Heart left ventricle (tissue), 13 donors: ENCODE measurements at regions not wholly inside any gene's neighbourhood (a gene's known extent, or its start where the extent isn't known, plus 50 kb on each side); places are given as distances from the start of the nearest gene placed in this dataset.
"Not testable (repeated sequence)": the region's sequence is repeated elsewhere in the genome, so short reads cannot be mapped to it uniquely, and the experiment has no call there.

Experiments used
- POLR2A ChIP-seq, 2 donors: fragments of 450-650 bp; IDR thresholded peaks; one replicate each; pipeline ENCODE4 v1.6.1; 2017; ENCODE audit warnings: antibody characterized with exemption in 2 of 2, mild to moderate bottlenecking in 2 of 2, moderate library complexity in 2 of 2
- TF ChIP-seq, protein P1 (sequence below), 12 donors: fragments of 200-600 bp; sonication (generic) in 4 of 12; IDR thresholded peaks; one replicate each; pipeline versions ENCODE4 v1.5.0 to v1.8.0; 2018 to 2022; ENCODE audit warnings: antibody characterized with exemption in 12 of 12, mild to moderate bottlenecking in 5 of 12
- donor health status: ischemic (EF 13 %, LVEDD 7.1; RV severe dilation, severe dysfunction).
- donor health status: DM: no; HTN: yes; CAD: no.
- donor health status: DM: no; HTN: no; CAD: no.
- donor health status: ischemic (EF 25% LVEDD 6.9; RV normal size, moderate dysfunction).
- donor health status: ischemic (EF 25% LVEDD 5.7; RV mildly dilated, moderate dysfunction).
- donor health status: ischemic (EF 35%, LVEDD 5.7; RV mildly dilated, moderate dysfunction).
- donor health status: nonischemic (EF 11% LVEDD 7.7; RV severe dilation, severe dysfunction).
- donor health status: DM: yes; HTN: yes; CAD: no.
- donor health status: PGD.
- donor health status: ischemic (EF 29% LVEDD 5.4; RV normal size, mild dysfunction).
- donor health status: nonischemic (EF 23%, LVEDD 6.1; RV moderate dilation, normal function).

DNA sequence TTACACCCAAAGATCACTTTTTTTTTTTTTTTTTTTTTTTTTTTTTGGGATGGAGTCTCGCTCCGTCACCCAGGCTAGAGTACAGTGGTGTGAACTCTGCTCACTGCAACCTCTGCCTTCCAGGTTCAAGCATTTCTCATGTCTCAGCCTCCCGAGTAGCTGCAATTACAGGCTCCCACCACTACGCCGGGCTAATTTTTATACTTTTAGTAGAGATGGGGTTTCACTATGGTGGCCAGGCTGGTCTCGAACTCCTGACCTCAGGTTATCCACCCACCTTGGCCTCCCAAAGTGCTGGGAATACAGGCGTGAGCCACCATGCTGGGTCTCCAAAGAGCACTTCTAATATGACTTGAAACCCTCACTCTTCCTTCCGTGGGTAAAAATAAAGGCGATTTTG, 152.2 kb upstream of the SPACA7 start:
- TF ChIP-seq, protein P1, sequence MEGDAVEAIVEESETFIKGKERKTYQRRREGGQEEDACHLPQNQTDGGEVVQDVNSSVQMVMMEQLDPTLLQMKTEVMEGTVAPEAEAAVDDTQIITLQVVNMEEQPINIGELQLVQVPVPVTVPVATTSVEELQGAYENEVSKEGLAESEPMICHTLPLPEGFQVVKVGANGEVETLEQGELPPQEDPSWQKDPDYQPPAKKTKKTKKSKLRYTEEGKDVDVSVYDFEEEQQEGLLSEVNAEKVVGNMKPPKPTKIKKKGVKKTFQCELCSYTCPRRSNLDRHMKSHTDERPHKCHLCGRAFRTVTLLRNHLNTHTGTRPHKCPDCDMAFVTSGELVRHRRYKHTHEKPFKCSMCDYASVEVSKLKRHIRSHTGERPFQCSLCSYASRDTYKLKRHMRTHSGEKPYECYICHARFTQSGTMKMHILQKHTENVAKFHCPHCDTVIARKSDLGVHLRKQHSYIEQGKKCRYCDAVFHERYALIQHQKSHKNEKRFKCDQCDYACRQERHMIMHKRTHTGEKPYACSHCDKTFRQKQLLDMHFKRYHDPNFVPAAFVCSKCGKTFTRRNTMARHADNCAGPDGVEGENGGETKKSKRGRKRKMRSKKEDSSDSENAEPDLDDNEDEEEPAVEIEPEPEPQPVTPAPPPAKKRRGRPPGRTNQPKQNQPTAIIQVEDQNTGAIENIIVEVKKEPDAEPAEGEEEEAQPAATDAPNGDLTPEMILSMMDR (IDR thresholded peaks at IDR 0.05), result not testable (repeated sequence)
- TF ChIP-seq POLR2A (IDR thresholded peaks at IDR 0.05), result not testable (repeated sequence)
